HG03520 (cell line): ENCODE measurements at regions not wholly inside any gene's neighbourhood (a gene's known extent, or its start where the extent isn't known, plus 50 kb on each side); places are given as distances from the start of the nearest gene placed in this dataset.
"Not testable (repeated sequence)": the region's sequence is repeated elsewhere in the genome, so short reads cannot be mapped to it uniquely, and the experiment has no call there.

Source experiments
- ATAC-seq: cut with Tn5 transposase; IDR thresholded peaks from one replicate; pipeline ENCODE4 v1.9.1; 2021; ENCODE audit warnings: mild to moderate bottlenecking, moderate library complexity; ENCODE audit not compliant: unreplicated experiment

DNA sequence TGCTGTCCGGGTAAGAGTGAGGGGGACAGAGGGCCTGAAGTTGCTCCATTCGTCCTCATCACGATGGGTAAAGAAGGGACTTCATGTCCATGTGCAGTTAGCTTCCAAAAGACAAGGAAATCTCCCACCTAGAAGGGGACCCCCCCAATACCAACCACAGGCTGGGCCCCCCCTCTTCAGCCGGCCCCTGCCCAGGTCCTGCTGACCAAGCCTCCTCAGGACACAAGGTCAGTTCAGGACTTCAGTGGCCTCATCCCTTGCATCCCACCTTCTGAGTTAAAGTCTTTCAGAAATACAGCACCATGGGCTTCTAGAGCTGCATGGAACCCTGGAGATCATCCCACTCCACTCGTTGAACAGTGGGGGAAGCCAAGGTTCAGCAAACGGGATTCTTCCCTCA, 115.4 kb upstream of the ERG start:
- ATAC-seq, result no peak

DNA sequence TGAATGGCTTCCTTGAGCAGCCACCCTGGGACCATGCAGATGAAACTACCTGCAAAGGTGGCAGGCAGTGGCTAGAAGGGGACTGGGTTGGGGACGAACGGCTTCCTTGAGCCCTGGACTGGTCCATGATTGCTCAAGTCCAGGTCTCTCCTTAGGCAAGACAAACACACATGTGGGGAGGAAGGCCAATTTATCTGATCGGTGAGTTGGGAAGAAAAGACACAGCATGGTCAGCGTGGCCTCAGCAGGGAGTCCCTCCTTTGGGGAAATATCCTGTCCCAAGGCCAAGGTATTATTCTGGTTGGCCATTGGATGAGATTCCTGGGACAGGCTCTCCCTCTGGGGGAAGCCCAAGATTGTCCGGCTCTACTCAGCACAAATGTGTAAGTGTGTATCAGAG, 116.3 kb upstream of the ERG start:
- ATAC-seq, result no peak

GRCh38 chr21:38619480-38619879, 121.2 kb upstream of the ERG start:
- no peak for ATAC-seq

- ATAC-seq, result no peak
Observed at GRCh38 chr21:38619992-38620479, 121.8 kb upstream of the ERG start.

DNA sequence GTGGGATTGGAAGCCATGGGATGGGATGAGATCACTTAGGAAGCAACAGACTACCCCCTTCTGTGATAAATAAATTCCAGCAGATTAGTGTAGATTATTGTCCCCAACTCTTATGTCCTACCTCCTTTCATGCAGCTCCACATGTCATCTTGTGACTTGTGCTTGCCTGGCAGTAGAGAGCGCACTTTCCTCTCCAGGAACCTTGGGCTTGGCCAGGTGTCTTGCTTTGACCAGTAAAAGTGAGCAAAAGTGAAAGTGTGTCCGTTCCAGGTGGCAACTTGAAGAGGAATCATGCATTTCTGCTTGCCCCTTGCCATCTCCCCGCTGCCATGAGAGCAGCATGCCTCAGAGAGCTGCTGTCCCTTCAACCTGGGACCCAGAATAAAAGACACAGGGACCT, 122.9 kb upstream of the ERG start:
- ATAC-seq, result no peak

DNA sequence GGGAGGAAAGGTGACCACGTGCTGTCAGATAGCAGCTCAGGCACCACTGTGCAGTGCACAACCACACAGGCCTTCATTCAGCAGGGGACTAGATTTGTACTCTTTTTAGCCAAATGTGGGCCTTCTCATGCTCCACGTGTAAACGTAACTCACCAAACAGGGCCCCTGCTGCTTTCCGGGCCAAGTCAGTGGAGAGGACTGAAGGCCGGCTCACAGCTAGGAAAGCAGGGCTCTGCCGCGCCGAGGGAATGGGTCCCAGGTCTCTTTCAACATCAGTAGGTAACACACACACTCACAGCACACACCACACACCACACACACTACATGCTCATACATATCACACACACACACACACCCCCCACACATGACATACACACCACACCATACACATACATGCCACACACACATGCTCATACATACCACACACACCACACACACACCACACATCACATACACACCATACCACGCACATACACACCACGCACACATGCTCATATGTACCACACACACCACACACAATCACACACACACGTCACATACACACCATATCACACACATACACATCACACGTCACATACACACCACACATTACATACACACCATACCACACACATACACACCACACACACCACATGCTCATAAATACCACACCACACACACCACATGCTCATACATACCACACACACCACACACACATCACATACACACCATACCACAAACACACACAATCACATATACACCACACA, 124.0 kb upstream of the ERG start:
- ATAC-seq, result no peak

DNA sequence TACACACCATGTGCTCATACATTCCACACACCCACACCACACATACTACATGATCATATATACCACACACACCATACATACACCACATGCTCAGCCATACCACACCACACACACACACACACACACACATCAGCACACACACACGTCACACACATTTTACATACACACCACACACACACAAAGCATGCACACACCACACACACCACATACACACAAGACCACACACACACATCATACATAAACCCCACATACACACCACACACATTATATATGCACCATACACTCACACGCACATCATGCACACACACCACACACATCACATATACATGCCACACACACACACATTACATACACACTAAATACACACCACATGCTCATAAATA, 124.5 kb upstream of the ERG start:
- no peak for ATAC-seq

- ATAC-seq, result no peak
Observed at GRCh38 chr21:38623552-38623951, 125.3 kb upstream of the ERG start.

DNA sequence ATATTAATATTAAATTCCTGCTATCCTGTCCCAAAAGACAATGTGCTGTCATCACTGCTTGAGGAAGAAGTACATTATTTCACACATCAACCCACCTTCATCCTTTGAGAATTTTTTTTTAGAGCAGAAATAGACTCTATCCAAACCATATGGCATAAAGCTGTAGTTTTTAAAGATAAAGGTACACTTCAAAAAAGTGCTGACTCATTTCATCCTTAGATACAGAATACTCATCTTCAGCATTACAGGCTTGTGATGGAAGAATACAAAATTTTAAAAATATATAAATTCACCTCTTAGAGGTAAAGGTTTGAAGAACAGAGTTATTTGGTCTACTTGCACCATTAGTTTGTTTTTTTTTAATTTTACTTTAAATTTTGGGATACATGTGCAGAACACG, 126.7 kb upstream of the ERG start:
- no peak for ATAC-seq

GRCh38 chr21:38626306-38626705, 128.0 kb upstream of the ERG start:
- no peak for ATAC-seq

DNA sequence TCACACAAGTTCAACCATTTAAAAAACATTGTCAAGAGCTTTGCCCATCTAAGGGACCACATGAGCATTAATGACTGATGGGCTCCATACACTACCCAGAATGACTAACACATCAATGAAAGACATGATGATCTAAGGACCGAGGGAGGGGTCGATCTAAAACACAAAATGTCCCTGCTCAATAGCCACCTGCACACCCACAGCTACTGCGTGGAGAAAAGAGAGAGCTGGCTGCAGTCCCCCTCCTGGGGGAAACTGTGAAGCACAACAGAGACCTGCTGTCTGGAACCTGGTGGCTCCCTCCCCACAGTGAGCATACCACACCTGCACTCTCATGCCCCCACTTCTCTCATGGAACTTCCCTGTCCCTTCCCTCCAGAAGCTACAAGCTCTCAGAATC, 130.1 kb upstream of the ERG start:
- ATAC-seq, result no peak

- no peak for ATAC-seq
Observed at GRCh38 chr21:38631206-38631605, 132.9 kb upstream of the ERG start.

GRCh38 chr21:38631676-38632075, 133.4 kb upstream of the ERG start:
- no peak for ATAC-seq

DNA sequence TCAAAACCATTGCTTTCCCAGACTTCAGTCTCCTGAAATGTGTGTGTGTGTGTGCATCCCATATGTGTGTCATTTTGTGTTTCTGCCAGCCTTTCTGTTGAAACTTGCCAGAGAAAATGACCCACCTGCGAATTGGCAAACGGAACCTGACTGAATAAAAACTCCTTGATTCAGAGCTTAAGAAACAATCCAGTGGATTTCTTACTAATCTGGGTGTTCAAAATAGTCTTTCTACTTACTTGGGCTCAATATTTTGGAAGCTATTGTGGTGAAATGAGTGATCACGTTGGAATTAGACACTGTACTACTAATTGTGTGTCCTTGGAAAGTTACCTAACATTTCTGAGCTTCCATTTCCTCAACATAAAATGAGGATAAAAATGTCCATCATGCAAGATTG, 138.9 kb upstream of the ERG start:
- ATAC-seq, result no peak

DNA sequence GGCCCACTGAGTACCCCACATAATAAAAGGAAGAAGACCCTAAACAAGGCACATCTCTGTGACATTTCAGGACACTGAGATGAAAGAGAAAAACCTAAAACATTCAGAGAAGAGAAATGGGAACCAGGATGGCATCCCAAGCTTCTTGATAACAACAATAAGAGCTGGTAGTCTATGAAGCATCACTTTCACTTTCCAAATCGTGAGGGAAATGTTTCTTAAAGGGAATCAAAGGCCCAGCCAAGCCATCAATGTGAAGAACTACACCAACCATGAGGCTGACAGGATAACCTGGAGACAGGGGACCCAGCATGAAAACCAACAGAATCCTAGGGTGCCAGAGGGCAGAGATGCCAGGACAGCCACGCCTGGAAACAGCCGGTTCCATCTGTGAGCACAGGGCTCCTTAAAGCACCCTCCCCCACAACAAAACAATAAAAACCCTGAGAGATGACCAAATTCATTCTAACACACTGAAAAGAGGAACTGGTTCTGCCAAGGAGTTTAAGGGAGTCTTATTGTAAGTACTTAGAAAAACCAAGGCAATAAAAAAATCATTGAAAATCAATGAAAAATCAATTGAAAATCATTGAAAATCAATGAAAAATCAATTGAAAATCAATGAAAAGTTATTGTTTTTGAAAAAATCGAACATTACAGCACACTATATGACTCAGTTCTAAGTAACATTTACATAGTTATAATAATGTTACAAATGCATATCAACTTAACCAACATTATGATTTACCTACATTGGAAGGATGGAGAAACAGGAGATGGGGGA, 141.5 kb upstream of the ERG start:
- ATAC-seq, result no peak

DNA sequence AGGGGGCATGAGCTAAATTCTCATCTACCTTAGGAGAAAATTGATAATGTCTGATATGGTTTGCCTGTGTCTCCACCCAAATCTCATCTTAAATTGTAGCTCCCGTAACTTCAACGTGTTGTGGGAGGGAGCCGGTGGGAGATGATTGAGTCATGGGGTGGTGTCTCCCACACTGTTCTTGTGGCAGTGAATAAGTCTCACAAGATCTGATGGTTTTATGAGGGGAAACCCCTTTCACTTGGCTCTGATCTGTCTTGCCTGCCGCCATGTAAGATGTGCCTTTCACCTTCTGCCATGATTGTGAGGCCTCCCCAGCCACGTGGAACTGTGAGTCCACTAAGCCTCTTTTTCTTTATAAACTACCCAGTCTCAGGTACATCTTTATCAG, 142.1 kb upstream of the ERG start:
- ATAC-seq, result not testable (repeated sequence)

GRCh38 chr21:38643404-38644023, 145.2 kb upstream of the ERG start:
- no peak for ATAC-seq

- ATAC-seq, result no peak
Observed at GRCh38 chr21:38645282-38645681, 147.0 kb upstream of the ERG start.

DNA sequence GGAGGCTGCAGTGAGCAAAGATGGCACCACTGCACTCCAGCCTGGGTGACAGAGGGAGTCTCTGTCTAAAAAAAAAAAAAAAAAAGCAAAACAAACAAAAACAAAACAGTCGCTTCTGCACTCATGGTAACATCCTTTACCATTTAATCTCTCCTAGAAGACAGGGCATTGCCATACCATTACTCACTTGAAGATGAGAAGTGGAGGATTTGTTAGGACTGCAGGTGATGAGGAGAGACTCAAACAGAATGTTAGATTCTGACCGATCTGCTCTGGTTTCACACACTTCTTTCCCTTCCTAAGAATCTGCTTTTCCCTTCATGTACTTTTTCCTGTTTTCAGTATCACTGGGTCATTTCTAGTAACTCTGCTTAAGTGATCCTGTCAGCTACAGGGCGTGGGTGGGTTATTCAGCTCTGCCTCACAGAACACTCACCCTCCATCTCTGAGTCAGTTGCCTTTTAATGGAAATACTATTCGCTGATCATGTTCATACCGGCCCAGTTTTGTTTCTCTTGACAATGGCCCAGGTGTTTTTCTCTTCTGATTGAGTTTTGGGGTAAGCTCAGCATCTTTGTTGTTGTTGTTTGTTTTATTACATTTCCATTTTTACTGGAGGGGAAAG, 148.0 kb upstream of the ERG start:
- no peak for ATAC-seq

- no peak for ATAC-seq
Observed at GRCh38 chr21:38649120-38649519, 150.8 kb upstream of the ERG start.

GRCh38 chr21:38651570-38651969, 153.3 kb upstream of the ERG start:
- no peak for ATAC-seq

- ATAC-seq, result no peak
Observed at GRCh38 chr21:38652396-38652795, 153.3 kb upstream of the ETS2 start.
